SK-N-SH treated with all-trans-retinoic acid at 6 μM for 48 hours (cell line): ENCODE measurements at regions not wholly inside any gene's neighbourhood (a gene's known extent, or its start where the extent isn't known, plus 50 kb on each side); places are given as distances from the start of the nearest gene placed in this dataset.

Experiments used
- ATAC-seq: fragments of 200-7000 bp; cut with Tn5 transposase; 3 replicates; pipeline ENCODE4 v1.9.1; 2020; ENCODE audit warnings: mild to moderate bottlenecking, moderate library complexity
- CSDC2 ChIP-seq: fragments of 250-450 bp; sonication (Bioruptor Pico); IDR thresholded peaks from 2 replicates; pipeline ENCODE4 v1.5.0; 2020; ENCODE audit warnings: mild to moderate bottlenecking, moderate library complexity
- CSRNP3 ChIP-seq: fragments of 250-450 bp; sonication (Bioruptor Pico); IDR thresholded peaks from 2 replicates; pipeline ENCODE4 v1.5.1; 2021; ENCODE audit warnings: mild to moderate bottlenecking, moderate library complexity
- ESRRG ChIP-seq: fragments of 250-450 bp; sonication (Bioruptor Pico); IDR thresholded peaks from 2 replicates; pipeline ENCODE4 v1.6.1; 2021; ENCODE audit warnings: mild to moderate bottlenecking
- GLIS3 ChIP-seq: fragments of 250-450 bp; sonication (Bioruptor Pico); IDR thresholded peaks from 2 replicates; pipeline ENCODE4 v1.5.0; 2020; ENCODE audit warnings: mild to moderate bottlenecking, moderate library complexity
- ISL1 ChIP-seq: fragments of 250-450 bp; sonication (Bioruptor Pico); IDR thresholded peaks from 2 replicates; pipeline ENCODE4 v2.1.2; 2022; ENCODE audit warnings: mild to moderate bottlenecking, moderate library complexity
- OSR1 ChIP-seq: fragments of 250-450 bp; sonication (Bioruptor Pico); IDR thresholded peaks from 2 replicates; pipeline ENCODE4 v1.8.0; 2022; ENCODE audit warnings: moderate library complexity, mild to moderate bottlenecking, inconsistent platforms
- PATZ1 ChIP-seq: fragments of 250-450 bp; sonication (Bioruptor Pico); IDR thresholded peaks from 2 replicates; pipeline ENCODE4 v1.8.0; 2020; ENCODE audit warnings: mild to moderate bottlenecking, moderate library complexity, borderline replicate concordance
- POU6F1 ChIP-seq: fragments of 250-450 bp; sonication (Bioruptor Pico); IDR thresholded peaks from 2 replicates; pipeline ENCODE4 v1.8.0; 2021; ENCODE audit warnings: low read depth, mild to moderate bottlenecking, moderate library complexity, borderline replicate concordance
- PPARA ChIP-seq: fragments of 250-450 bp; sonication (Bioruptor Pico); IDR thresholded peaks from 2 replicates; pipeline ENCODE4 v1.5.0; 2020; ENCODE audit warnings: mild to moderate bottlenecking, borderline replicate concordance
- RARB ChIP-seq: fragments of 250-450 bp; sonication (Bioruptor Pico); IDR thresholded peaks from 2 replicates; pipeline ENCODE4 v1.8.0; 2021; ENCODE audit warnings: mild to moderate bottlenecking, moderate library complexity
- SNAI2 ChIP-seq: fragments of 250-450 bp; sonication (Bioruptor Pico); IDR thresholded peaks from 2 replicates; pipeline ENCODE4 v1.5.0; 2020; ENCODE audit warnings: mild to moderate bottlenecking, moderate library complexity
- TCF4 ChIP-seq: fragments of 250-450 bp; sonication (Bioruptor Pico); IDR thresholded peaks from 2 replicates; pipeline ENCODE4 v1.8.0; 2021; ENCODE audit warnings: mild to moderate bottlenecking, moderate library complexity, borderline replicate concordance
- TOX ChIP-seq: fragments of 250-450 bp; sonication (Bioruptor Pico); IDR thresholded peaks from 2 replicates; pipeline ENCODE4 v1.8.0; 2021; ENCODE audit warnings: mild to moderate bottlenecking, moderate library complexity, borderline replicate concordance
- TSHZ2 ChIP-seq: fragments of 250-450 bp; sonication (Bioruptor Pico); IDR thresholded peaks from 2 replicates; pipeline ENCODE4 v1.5.0; 2020; ENCODE audit warnings: mild to moderate bottlenecking, moderate library complexity
- ZC3H10 ChIP-seq: fragments of 250-450 bp; sonication (Bioruptor Pico); IDR thresholded peaks from 2 replicates; pipeline ENCODE4 v1.5.1; 2021; ENCODE audit warnings: mild to moderate bottlenecking, moderate library complexity
- ZFP3 ChIP-seq: fragments of 250-450 bp; sonication (Bioruptor Pico); IDR thresholded peaks from 2 replicates; pipeline ENCODE4 v1.5.0; 2020; ENCODE audit warnings: mild to moderate bottlenecking, moderate library complexity
- ZFP30 ChIP-seq: fragments of 450-650 bp; formaldehyde crosslinking; IDR thresholded peaks from 2 replicates; pipeline ENCODE4 v1.5.0; 2022; ENCODE audit warnings: mild to moderate bottlenecking, moderate library complexity
- ZNF565 ChIP-seq: fragments of 450-650 bp; formaldehyde crosslinking; conservative IDR thresholded peaks from 2 replicates; pipeline ENCODE4 v1.5.0; 2020; ENCODE audit warnings: low read depth, mild to moderate bottlenecking, moderate library complexity
- ZNF70 ChIP-seq: fragments of 450-650 bp; formaldehyde crosslinking; IDR thresholded peaks from 2 replicates; pipeline ENCODE4 v1.5.0; 2020; ENCODE audit warnings: mild to moderate bottlenecking, moderate library complexity
- ZNF8 ChIP-seq: fragments of 450-650 bp; formaldehyde crosslinking; IDR thresholded peaks from 2 replicates; pipeline ENCODE4 v1.5.0; 2020; ENCODE audit warnings: mild to moderate bottlenecking, moderate library complexity

GRCh38 chr5:63650581-63650980 is 311.7 kb downstream of the HTR1A start:
- no peak for TF ChIP-seq ZNF70 (CRISPR knock-in tag)
- no peak for TF ChIP-seq ZC3H10 (CRISPR knock-in tag)
- no peak for TF ChIP-seq ZFP30 (CRISPR knock-in tag)
- no peak for TF ChIP-seq SNAI2 (CRISPR knock-in tag)
- no peak for TF ChIP-seq ZFP3
- TF ChIP-seq ZNF565 (CRISPR knock-in tag) = no peak
- TF ChIP-seq PPARA (CRISPR knock-in tag) = no peak
- TF ChIP-seq ZNF8 (CRISPR knock-in tag) = no peak
- TF ChIP-seq PATZ1 (CRISPR knock-in tag) = no peak
- TF ChIP-seq ISL1 (CRISPR knock-in tag) = no peak
- no peak for ATAC-seq

GRCh38 chr5:63648376-63648775 is 313.9 kb downstream of the HTR1A start:
- no peak for ATAC-seq

More at GRCh38 chr5:63648376-63648775, 313.9 kb downstream of the HTR1A start:
- no peak for TF ChIP-seq TOX (CRISPR knock-in tag)
- TF ChIP-seq TCF4 (CRISPR knock-in tag) = no peak
- no peak for TF ChIP-seq ZNF565 (CRISPR knock-in tag)
- no peak for TF ChIP-seq ZFP30 (CRISPR knock-in tag)
- no peak for TF ChIP-seq CSRNP3 (CRISPR knock-in tag)
- no peak for TF ChIP-seq POU6F1 (CRISPR knock-in tag)
- TF ChIP-seq OSR1 (CRISPR knock-in tag) = no peak
- TF ChIP-seq ZNF8 (CRISPR knock-in tag) = no peak
- TF ChIP-seq TSHZ2 (CRISPR knock-in tag) = no peak
- TF ChIP-seq GLIS3 (CRISPR knock-in tag) = no peak
- no peak for TF ChIP-seq RARB (CRISPR knock-in tag)
- TF ChIP-seq ESRRG (CRISPR knock-in tag) = no peak
- no peak for TF ChIP-seq ZNF70 (CRISPR knock-in tag)
- no peak for TF ChIP-seq ZC3H10 (CRISPR knock-in tag)
- TF ChIP-seq CSDC2 (CRISPR knock-in tag) = no peak
